Renal pelvis (tissue), 1 donor: ENCODE measurements at regions not wholly inside any gene's neighbourhood (a gene's known extent, or its start where the extent isn't known, plus 50 kb on each side); places are given as distances from the start of the nearest gene placed in this dataset.
"Not testable (repeated sequence)": the region's sequence is repeated elsewhere in the genome, so short reads cannot be mapped to it uniquely, and the experiment has no call there.

Experiments
- DNase-seq: peaks from one replicate; pipeline ENCODE4 v3.0.0-alpha.2; 2013

- DNase-seq = no peak
These were observed 154.5 kb downstream of the CRPPA start for GRCh38 chr7:16266877-16267276.

DNA sequence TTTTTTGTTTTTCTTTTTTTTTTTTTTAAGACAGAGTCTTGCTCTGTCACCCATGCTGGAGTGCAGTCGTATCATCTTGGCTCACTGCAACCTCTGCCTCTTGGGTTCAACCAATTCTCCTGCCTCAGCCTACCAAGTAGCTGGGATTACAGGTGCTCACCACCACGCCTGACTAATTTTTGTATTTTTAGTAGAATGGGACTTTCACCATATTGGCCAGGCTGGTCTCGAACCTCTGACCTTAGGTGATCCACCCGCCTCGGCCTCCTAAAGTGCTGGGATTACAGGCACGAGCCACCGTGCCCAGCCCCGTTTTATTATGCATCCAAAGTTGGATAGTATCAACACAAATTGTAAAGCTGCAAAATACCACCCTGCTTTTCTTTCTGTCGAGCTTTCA is 154.9 kb downstream of the CRPPA start:
- not testable (repeated sequence) for DNase-seq

DNA sequence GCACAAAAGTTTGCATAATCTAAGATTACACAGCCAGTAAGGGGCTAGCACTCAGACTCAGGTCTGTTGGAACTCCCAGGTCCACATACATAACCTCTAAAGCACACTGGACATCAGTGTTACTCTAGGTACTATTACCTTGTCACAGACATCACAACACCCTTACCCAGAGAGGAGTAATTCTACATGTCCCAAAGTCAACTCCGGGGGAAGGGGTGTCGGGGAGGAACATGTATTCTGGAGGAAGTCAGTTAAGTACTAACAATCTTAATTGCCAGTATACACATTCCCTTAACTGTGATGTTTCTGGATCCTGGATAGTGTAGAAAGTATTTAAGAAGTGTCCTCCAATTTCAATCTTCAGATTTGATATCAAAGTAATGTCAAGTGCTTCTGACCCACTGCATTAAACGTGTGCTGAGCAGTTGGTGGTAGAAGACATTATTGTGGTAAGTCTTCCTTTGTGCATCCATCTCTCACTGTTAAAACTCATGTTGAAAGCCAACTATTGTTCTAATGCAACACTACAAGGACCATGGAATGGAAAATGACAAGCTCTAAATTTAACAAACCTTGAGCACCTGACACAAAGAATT is 155.4 kb downstream of the CRPPA start:
- no peak for DNase-seq

DNA sequence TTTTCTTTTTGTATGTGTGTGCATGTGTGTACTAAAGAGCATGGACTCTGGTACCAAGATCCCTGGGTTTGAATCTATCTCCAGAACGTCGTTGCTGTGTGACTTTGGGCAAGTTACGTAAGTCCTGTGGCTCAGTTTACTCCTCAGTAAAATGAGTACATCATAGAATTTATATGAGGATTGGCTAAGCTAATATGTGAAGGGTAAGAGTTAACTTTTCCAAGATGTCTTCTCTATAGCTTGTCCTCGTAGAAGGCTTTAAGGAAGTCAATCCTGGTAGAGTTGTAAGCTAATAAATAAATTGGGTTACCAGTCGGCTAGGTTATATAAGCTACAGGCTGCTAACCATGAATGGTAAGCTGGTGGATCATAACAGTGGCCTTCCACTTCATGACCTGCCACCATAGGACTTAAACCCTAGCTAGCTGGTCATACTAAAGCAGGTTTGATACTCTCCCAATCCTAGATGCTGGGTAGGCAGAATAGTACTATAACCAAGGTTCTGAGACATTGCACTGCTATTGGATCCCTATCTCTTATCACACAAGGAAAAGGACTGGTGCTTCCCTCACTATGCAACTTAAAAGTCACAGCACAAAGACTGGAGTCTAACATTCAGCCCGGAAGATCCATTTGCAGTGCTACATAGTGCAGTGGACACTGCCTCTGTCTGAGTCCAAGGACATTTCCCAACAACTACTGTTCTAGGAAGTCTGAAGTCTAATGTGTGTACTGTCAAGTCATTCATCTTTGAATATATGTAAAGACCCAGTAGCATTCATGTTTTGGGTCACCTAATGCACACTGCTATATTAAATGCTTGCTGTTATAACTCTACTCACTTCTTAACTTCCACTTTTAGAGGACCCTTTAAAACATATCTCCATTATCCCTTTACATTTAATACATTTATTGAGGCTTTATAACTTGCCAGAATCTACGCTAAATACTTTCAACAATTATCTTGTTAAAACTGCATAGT is 156.2 kb downstream of the CRPPA start:
- DNase-seq = no peak

- no peak for DNase-seq
These were observed 157.1 kb downstream of the CRPPA start for GRCh38 chr7:16264036-16264819.

- DNase-seq = not testable (repeated sequence)
These were observed 158.0 kb downstream of the CRPPA start for GRCh38 chr7:16263377-16263776.

DNA sequence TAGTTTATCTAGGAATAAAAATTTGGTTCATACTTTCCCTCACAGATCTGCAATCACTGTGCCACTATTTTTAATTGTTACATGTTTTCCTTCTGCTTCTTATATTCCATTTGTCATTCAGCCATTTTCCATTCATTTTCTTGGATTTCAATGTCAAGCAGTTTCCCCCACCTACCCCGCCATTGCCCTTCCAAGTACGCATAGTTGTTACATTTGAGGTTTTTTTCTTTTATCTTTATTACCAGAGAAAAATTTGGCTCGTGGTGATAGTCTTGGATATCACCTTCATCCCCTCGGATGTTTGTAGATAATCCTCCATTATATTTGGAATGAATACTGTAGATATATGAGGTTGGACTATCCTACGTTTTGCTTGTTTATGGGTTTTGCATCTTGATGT is 159.7 kb downstream of the CRPPA start:
- no peak for DNase-seq

- DNase-seq = no peak
These were observed 160.2 kb downstream of the CRPPA start for GRCh38 chr7:16261100-16261499.

- DNase-seq = no peak
These were observed 161.1 kb downstream of the CRPPA start for GRCh38 chr7:16260236-16260728.

DNA sequence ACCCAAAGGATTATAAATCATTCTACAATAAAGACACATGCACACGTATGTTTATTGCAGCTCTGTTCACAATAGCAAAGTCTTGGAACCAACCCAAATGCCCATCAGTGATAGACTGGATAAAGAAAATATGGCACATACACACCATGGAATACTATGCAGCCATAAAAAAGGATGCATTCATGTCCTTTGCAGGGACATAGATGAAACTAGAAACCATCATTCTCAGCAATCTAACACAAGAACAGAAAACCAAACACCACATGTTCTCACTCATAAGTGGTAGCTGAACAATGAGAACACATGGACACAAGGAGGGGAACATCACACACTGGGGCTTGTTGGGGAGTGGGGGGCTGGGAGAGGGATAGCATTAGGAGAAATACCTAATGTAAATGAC is 164.9 kb downstream of the CRPPA start:
- DNase-seq = not testable (repeated sequence)

DNA sequence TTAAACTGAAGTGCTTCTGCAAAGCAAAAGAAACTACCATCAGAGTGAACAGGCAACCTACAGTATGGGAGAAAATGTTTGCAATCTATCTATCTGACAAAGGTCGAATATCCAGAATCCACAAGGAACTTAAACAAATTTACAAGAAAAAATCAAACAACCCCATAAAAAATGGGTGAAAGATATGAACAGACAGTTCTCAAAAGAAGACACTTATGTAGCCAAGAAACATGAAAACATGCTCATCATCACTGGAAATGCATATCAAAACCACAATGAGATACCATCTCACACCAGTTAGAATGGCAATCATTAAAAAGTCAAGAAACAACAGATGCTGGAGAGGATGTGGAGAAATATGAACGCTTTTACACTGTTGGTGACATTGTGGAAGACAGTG is 165.4 kb downstream of the CRPPA start:
- DNase-seq = not testable (repeated sequence)

DNA sequence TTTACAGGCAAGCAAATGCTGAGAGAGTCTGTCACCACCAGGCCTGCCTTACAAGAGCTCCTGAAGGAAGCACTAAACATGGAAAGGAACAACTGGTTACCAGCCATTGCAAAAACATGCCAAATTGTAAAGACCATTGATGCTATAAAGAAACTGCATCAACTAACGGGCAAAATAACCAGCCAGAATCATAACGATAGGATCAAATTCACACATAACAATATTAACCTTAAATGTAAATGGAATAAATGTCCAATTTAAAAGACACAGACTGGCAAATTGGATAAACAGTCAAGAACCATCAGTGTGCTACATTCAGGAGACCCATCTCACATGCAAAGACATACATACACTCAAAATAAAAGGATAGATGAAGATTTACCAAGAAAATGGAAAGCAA is 170.7 kb downstream of the CRPPA start:
- not testable (repeated sequence) for DNase-seq

- DNase-seq = not testable (repeated sequence)
These were observed 172.1 kb downstream of the CRPPA start for GRCh38 chr7:16249204-16249603.

GRCh38 chr7:16248556-16248955 is 172.8 kb downstream of the CRPPA start:
- DNase-seq = not testable (repeated sequence)

DNA sequence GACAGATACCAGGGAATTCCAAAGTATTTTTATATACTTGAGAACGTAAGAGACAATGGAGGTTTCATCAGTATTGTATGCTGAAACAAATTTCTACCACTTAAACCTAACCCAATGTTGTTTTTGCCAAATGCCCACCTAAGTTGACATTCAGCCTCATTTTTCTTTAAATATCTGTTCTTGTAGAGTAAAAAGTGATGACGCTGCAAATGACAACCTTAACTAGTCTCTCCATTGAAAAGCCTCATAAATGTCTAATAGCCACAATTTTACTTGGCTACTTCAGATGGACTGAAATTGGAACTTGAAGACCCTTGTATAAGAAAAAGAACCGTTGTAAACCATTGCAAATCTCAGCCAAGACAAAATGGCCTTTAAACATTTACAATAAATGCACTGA is 176.9 kb downstream of the CRPPA start:
- DNase-seq = no peak

GRCh38 chr7:16242920-16243319 is 178.4 kb downstream of the CRPPA start:
- no peak for DNase-seq

DNA sequence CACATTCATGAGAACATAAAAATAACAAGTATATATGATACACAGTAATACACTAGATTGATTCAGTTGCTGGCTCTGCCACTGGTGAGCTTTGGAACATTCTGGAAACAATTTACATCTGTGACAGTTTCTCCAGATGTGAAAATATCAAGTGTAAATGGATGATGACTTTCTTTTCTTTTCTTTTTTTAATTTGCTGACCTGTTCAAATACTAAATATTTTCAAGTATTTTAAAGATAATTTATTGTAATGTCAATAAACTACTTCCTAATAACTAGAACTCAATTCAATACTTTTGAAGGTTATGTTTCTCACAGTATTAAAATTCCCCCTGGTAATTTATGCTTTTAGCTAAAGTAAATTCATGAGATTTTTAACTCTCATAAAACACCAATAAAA is 180.3 kb downstream of the CRPPA start:
- no peak for DNase-seq

GRCh38 chr7:16236381-16236780 is 185.0 kb downstream of the CRPPA start:
- DNase-seq = no peak

DNA sequence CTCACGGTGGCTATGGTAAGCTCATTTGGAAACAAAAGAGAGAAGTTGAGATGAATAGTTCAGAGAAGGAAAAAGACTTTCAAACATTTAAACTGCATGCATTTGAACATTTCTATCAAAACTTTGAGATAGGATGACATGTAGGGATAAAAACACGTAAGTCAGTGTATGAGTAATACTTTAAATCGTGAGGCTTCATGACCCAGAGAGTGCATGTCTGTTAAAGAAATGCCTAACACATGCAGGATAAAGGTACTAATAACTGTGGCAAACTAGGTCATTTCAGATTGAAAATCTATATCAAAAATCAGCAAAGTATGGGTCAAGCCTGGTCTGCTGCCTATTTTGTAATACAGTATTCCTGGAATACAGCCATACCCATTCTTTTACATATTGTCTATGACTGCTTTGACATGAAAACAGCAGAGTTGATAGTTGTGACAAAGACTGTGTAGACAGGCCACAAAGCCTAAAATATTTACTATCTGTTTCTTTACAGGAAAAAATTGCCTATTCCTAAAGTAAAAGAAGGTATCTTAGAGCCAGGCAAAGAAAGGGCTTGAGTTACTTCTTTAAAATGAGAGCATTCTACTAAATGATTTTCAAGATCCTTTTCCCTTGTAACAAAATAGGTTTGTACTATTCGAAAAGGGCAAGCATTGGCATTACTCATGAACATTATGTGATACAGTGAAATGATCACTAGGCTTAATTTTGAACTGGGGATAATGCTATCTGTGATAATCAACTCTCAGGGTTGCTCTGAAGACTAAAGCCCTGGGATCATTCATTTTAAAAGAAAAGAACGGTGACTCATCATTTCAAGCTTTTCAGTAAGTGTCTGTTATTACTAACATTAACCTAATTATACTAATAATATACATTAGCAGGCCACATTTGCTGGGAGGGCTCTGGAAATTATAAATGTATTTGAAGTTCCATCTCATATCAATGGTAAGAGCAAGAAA is 185.9 kb downstream of the CRPPA start:
- no peak for DNase-seq

DNA sequence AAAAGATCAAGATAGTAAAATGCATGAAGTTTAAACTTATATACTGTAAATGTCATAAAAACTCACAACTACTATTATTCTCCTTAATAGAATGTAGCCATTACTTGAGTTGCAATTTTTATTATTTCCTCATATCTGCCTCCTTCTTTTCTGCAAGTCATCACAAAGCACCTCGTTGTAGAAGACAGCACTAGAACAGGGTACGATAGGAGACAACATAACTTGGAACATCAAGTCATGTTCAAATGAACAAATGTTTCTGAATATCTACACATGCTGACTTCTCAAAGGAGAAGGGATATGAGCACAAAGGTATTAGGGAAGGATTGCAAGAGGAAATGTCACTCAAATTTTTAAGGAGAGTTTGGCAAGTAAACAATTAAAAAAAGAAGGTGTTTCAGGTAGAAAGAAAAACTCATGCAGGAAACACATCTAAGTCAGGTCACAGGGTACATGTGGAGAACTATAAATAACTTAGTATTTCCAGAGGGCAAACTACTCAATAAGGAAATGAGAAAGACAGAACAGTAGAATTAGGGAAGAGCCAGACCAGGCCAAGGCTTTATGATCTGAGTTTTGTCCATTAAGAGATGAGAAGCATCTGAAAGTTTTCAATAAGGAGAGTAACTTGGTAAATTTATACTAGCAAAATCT is 186.7 kb downstream of the CRPPA start:
- no peak for DNase-seq

- no peak for DNase-seq
These were observed 187.8 kb downstream of the CRPPA start for GRCh38 chr7:16233517-16233916.
